Thoracic aorta (tissue), 2 donors: ENCODE measurements at regions not wholly inside any gene's neighbourhood (a gene's known extent, or its start where the extent isn't known, plus 50 kb on each side); places are given as distances from the start of the nearest gene placed in this dataset.

Experiments
- ATAC-seq: fragments of 150-250 bp; one replicate; pipeline ENCODE4 v1.8.0; 2017; ENCODE audit warnings: low read depth; ENCODE audit not compliant: insufficient number of reproducible peaks, low FRiP score
- DNase-seq: peaks from one replicate; pipeline ENCODE4 v3.0.0-alpha.2; 2020; ENCODE audit warnings: low spot score
- H3K27ac ChIP-seq, 2 donors: fragments of 200-600 bp; sonication (generic); 1 replicate in 1 of 2; 2 replicates in 1 of 2; pipeline ENCODE4 v1.5.1; 2016; ENCODE audit warnings: mild to moderate bottlenecking in 2 of 2, moderate library complexity in 2 of 2
- H3K27me3 ChIP-seq: fragments of 200-600 bp; sonication (generic); replicated peaks from 2 replicates; pipeline ENCODE4 v1.6.0; 2016; ENCODE audit warnings: mild to moderate bottlenecking; ENCODE audit not compliant: insufficient read depth
- H3K36me3 ChIP-seq: fragments of 200-600 bp; sonication (generic); one replicate; pipeline ENCODE4 v1.5.1; 2016
- H3K4me1 ChIP-seq, 2 donors: fragments of 200-600 bp; sonication (generic); 1 replicate in 1 of 2; 2 replicates in 1 of 2; pipeline versions ENCODE4 v1.5.1 to v1.6.0; 2016; ENCODE audit warnings: low read depth in 2 of 2, mild to moderate bottlenecking in 1 of 2; ENCODE audit not compliant: control insufficient read depth in 1 of 2
- H3K4me3 ChIP-seq: fragments of 200-600 bp; sonication (generic); 2 replicates; pipeline ENCODE4 v1.5.1; 2016; ENCODE audit warnings: mild to moderate bottlenecking
- H3K9me3 ChIP-seq: fragments of 200-600 bp; sonication (generic); 2 replicates; pipeline ENCODE4 v1.5.1; 2016
- CTCF ChIP-seq: fragments of 200-600 bp; sonication (generic); IDR thresholded peaks from one replicate; pipeline ENCODE4 v1.5.1; 2019; ENCODE audit warnings: antibody characterized with exemption

- no peak for ATAC-seq
- no peak for TF ChIP-seq CTCF
Measured at GRCh38 chr6:53983301-53983700, 127.9 kb upstream of the MLIP start.

GRCh38 chr6:53984163-53984562 lies 127.1 kb upstream of the MLIP start:
- ATAC-seq (no peak), DNase-seq (no peak)
- no peak overlapping the region for H3K27ac ChIP-seq
- H3K9me3 ChIP-seq, result no peaks in the 10 kb centered on the region
- H3K27me3 ChIP-seq, result no peaks in the 10 kb centered on the region
- no peak for TF ChIP-seq CTCF
- H3K4me3 ChIP-seq, result no peak overlapping the region
- no peaks in the 10 kb centered on the region for H3K36me3 ChIP-seq
- H3K4me1 ChIP-seq, result peaks cover 0 to 10% of the 10 kb centered on the region in 2 donors

More at GRCh38 chr6:53983301-53983700, 127.9 kb upstream of the MLIP start:
- no peak for DNase-seq
- H3K27me3 ChIP-seq, result no peaks in the 10 kb centered on the region
- H3K27ac ChIP-seq, result no peak overlapping the region
- no peak overlapping the region for H3K4me3 ChIP-seq
- H3K9me3 ChIP-seq, result no peaks in the 10 kb centered on the region
- H3K4me1 ChIP-seq, result peaks cover 0 to 10% of the 10 kb centered on the region in 2 donors
- H3K36me3 ChIP-seq, result no peaks in the 10 kb centered on the region

- ATAC-seq (no peak), DNase-seq (no peak)
- no peaks in the 10 kb centered on the region for H3K9me3 ChIP-seq
- TF ChIP-seq CTCF, result no peak
- no peaks in the 10 kb centered on the region for H3K27me3 ChIP-seq
- no peak overlapping the region for H3K27ac ChIP-seq
- no peak overlapping the region for H3K4me3 ChIP-seq
- H3K4me1 ChIP-seq, result peaks cover 0 to 10% of the 10 kb centered on the region in 2 donors
- H3K36me3 ChIP-seq, result no peaks in the 10 kb centered on the region
Measured at GRCh38 chr6:53984581-53984980, 126.7 kb upstream of the MLIP start.

- no peak for TF ChIP-seq CTCF
- no peak overlapping the region for H3K4me3 ChIP-seq
- H3K36me3 ChIP-seq, result no peaks in the 10 kb centered on the region
- no peak for DNase-seq
- no peaks in the 10 kb centered on the region for H3K9me3 ChIP-seq
- ATAC-seq, result no peak
- no peak overlapping the region for H3K27ac ChIP-seq
- H3K4me1 ChIP-seq, result peaks cover 0 to 10% of the 10 kb centered on the region in 2 donors
- no peaks in the 10 kb centered on the region for H3K27me3 ChIP-seq
Measured at GRCh38 chr6:53985366-53985765, 125.9 kb upstream of the MLIP start.

GRCh38 chr6:53986165-53986720 lies 125.0 kb upstream of the MLIP start:
- no peak overlapping the region for H3K4me3 ChIP-seq
- no peaks in the 10 kb centered on the region for H3K9me3 ChIP-seq
- H3K36me3 ChIP-seq, result no peaks in the 10 kb centered on the region
- peak; percentile 68 for TF ChIP-seq CTCF
- ATAC-seq (no peak), DNase-seq (no peak)
- no peak overlapping the region for H3K27ac ChIP-seq
- H3K4me1 ChIP-seq, result peaks cover 0 to 10% of the 10 kb centered on the region in 2 donors
- no peaks in the 10 kb centered on the region for H3K27me3 ChIP-seq
